Inferior parietal cortex (tissue), 1 donor: ENCODE measurements at regions not wholly inside any gene's neighbourhood (a gene's known extent, or its start where the extent isn't known, plus 50 kb on each side); places are given as distances from the start of the nearest gene placed in this dataset.

Experiments used
- DNase-seq: peaks from one replicate; pipeline ENCODE4 v3.0.0-alpha.2; 2016; ENCODE audit errors: extremely low spot score

GRCh38 chr2:226215902-226216503 is 583.6 kb downstream of the IRS1 start:
- DNase-seq = peak; percentile 56

DNA sequence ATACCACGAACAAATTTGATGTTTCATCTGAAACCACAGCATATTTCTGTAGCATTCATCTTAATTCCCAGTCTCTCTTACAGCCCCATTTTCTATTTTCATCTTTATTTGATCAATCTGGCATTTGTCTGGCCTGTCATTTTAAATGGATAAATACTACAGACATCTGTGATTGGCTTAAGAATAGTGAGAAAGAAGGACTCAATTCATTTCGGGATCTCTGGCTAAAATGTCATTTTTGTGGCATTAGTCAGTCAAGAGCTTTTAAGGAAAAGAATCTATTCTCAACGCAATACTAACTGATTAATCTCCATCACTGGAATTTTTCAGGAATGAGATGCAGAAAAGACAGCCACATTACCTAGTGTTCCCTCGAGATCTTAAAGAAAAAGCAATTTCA is 585.9 kb downstream of the IRS1 start:
- DNase-seq = no peak

GRCh38 chr2:226211439-226211838 is 588.2 kb downstream of the IRS1 start:
- no peak for DNase-seq

DNA sequence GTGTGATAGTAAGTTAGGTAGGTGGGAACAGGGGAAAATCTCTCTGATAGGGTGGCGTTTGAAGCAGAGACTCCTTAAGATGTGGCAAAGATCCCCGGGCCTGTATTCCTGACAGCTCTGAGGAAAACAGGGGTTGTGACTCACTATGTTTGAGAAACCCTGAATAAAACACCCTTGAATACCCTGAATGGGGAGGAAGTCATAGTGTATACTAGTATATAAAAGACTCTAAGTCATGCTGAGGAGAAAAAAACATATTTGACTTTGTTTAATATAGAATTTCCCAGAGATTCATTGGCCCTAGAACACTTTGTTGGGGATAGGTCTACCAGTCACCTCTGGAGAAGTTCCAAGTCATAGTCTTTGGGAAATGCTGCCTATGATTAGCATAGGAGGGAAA is 590.9 kb downstream of the IRS1 start:
- DNase-seq = no peak

DNA sequence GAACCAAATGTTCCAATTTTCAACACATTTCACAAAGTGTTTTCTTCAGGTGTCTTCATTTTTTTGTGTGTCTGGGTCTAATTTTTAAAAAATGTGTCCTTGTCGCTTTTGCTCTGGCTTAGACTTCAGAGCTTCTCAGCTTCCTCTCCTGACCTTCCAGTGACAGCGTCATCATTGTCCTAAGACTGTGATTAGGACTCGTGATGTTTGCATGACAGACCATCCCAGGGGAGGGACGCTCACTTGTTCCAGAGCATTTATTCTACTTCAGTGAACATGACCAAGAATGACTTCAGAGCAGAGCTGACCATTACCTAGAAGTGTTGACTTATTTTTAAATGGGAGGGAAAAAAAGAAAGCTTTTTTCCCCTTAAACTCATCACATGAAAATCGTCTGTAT is 591.9 kb downstream of the IRS1 start:
- no peak for DNase-seq

- DNase-seq = no peak
Observed at GRCh38 chr2:226199555-226199954, 600.1 kb downstream of the IRS1 start.

DNA sequence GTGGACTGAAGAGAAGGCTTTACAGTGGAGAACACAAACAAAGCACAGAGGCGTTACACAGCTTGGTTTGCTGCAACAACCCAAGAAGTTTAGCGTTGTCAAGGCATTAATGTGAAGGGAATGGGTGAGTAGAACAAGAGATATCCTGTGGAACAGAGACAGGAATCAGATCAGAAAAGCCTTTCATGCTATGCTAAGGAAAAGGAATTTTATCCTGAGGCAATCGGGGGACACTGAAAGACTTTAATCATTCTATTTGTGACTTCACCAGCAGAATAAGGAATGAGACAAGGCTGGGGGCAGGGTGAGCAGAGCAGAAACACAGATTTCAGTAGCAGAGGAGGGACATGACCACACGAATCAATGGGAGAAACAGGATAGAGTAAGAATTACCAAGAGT is 600.7 kb downstream of the IRS1 start:
- DNase-seq = no peak

- no peak for DNase-seq
Observed at GRCh38 chr2:226190479-226191252, 609.0 kb downstream of the IRS1 start.

- DNase-seq = no peak
Observed at GRCh38 chr2:226189061-226189460, 610.6 kb downstream of the IRS1 start.

DNA sequence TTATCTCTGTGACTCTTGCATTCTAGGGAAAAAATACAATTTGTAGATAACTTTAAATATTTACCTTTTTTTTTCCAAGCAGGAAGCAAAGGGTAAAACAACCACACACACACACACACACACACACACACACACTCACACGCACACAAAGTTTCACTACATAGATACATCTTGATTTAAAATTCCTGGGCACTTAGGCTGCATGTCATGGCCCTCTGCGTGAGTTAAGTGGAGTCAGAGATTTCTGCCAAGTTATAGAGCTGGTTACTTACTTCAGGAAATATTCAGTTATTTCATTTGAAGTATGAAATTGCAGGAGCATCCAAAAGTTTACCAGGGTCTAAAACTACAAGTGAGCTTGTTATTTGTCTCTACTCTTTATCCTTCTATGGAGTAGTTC is 612.0 kb downstream of the IRS1 start:
- DNase-seq = no peak

DNA sequence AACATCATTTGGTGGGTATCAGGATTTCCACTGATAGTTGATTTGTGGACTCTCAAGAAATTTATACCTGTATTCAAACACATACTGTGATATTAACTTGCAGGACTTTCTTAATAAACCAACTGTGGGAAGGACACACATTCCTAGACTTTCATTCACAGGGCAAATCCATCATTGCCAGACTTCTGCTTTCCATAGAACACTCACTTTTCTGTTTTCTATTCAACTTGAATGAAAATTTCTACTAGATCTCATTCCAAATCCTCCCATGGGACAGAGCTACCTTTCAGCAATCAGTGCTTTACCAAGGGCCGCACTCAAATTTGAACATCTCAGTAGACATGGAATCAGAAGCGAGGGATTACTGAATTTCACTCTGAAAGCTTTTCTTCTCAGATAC is 612.5 kb downstream of the IRS1 start:
- DNase-seq = no peak

GRCh38 chr2:226185616-226186211 is 613.9 kb downstream of the IRS1 start:
- DNase-seq = peak; percentile 4

GRCh38 chr2:226184940-226185615 is 614.5 kb downstream of the IRS1 start:
- DNase-seq = no peak

DNA sequence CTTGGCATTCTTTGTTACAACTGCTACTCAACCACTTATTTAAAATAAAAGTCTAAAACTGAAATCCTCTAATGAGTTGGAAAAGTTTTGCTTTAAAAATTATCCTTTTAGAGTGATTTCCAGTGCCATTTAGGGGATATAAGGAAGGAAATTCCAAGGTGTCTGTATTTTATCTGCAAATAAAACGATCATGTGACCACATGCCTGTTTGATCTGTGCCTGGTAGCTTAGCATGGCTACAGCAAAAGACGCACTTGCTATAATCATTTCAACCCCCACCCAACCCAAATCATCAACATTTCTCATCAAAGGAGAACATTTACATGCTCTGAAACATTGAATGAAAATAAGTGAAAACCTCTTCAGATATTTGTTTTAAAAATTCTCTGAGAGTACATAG is 615.1 kb downstream of the IRS1 start:
- no peak for DNase-seq

DNA sequence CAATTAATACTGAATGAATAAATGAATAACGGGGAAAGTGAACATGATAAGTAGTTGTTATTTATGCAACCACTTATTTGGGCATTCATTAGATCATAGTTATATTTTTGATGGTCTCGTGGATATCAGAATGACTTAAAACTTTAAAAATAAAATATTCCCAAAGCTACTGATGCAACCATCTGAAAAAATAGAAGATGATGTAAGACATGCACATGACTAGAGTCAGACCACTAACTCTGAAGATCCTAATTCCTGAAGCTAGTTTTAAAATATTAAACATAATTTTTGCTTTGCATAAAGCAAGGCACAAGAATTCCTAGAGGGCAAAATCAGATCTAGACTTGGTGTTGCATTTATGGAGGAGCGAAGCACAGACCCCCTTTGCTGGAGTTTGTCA is 616.1 kb downstream of the IRS1 start:
- no peak for DNase-seq

- no peak for DNase-seq
Observed at GRCh38 chr2:226183033-226183432, 616.6 kb downstream of the IRS1 start.

DNA sequence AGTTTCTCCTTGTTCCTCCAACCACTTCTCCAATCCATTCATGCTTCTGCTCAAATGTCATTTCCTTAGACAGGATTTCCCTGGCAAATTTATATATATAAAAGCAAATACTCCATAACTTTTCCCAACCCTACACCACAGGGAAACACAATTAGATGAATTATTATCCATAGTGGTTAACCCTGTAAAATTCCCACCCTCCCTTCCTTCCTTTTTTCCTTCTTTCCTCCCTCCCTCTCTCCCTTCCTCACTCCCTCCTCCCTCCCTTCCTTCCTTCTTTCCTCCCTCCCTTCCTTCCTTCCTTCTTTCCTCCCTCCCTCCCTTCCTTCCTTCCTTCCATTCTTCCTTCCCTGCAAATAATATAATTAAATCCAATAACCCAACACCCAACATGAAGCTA is 617.7 kb downstream of the IRS1 start:
- DNase-seq = no peak

DNA sequence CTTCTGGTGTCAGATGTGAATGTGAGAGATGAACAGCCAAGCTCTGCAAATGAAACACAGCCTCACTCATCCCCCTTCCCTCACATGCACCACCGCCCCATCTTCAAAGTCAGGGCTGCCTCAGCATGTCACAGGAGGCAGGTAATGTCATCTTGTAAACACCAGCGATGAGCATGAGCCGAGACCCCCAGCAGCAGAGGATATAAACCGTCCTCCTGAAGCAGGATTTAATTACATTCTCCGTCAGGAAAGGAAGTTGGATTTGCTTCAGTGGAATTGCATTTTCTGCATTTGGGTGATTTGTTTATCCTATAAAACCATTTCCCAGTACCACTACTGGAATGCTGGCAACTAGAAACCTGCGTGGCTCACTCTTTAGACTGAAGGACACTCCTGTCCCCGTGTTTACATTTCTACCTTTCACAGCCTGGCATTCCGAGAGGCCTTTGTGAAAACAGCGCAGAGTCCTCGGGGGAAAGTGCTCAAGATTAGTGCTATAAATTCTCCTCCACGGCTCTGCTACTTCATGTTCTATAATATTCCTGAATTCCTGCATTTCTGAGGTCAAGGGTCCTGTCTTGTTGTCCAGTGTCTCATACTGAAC is 619.2 kb downstream of the IRS1 start:
- DNase-seq = no peak

- no peak for DNase-seq
Observed at GRCh38 chr2:226179010-226179409, 620.6 kb downstream of the IRS1 start.

DNA sequence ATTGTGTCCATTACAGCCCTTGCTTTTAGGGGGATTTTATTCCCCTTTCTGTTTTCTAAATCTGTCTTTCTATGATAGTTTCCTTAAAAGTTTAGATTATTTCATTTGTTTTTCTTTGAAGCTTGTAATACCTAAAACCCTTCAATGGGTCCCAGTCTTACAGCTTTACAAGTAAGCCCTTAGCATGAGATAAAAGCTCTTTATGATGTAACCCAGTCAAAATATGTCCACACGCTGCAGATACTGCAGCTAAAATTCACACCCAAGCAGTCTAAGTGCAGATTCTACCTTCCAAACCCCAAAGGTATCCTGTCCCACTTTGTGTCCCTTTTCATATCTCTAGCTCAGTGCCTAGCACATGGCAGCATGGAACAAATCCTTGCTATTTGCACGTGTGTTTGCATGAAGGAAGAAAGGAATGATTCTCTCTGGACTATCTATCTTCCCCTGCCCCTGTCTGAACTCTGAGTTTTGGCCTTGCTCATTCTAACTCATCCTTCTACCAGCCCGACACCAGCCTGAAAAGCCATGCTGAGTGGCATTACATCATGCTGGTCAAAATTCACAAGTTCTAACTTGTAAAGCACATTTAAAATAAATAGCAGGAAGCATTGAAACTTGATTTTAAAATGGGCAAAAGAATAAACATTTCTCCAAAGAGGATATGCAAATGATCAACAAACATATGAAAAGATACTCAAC is 623.2 kb downstream of the IRS1 start:
- DNase-seq = no peak

GRCh38 chr2:226174390-226174789 is 625.2 kb downstream of the IRS1 start:
- no peak for DNase-seq

GRCh38 chr2:226172939-226173338 is 626.7 kb downstream of the IRS1 start:
- no peak for DNase-seq
